Calu3 (cell line): ENCODE measurements at regions not wholly inside any gene's neighbourhood (a gene's known extent, or its start where the extent isn't known, plus 50 kb on each side); places are given as distances from the start of the nearest gene placed in this dataset.

ENCODE experiments used
- BruUV-seq: library from RNA; stranded (reverse); fragments of 400-500 nt; replicated peaks from 2 replicates; lab custom pipeline; 2021; lab: Mats Ljungman, UMichigan
- CTCF ChIA-PET: fragments of 300-600 bp; sonication (Branson Sonifier 250); formaldehyde crosslinking; loops from one replicate; lab custom pipeline; 2022; ENCODE audit warnings: antibody characterized with exemption; lab: Charles Lee
- DNase-seq: peaks from one replicate; pipeline ENCODE4 v3.0.0; 2022
- H3K27ac Mint-ChIP-seq: one replicate; pipeline ENCODE4 v1.8.0; 2022; ENCODE audit warnings: mixed read lengths; ENCODE audit not compliant: unreplicated experiment
- H3K27me3 Mint-ChIP-seq: one replicate; pipeline ENCODE4 v1.8.0; 2022; ENCODE audit warnings: mixed read lengths; ENCODE audit not compliant: unreplicated experiment
- H3K36me3 Mint-ChIP-seq: one replicate; pipeline ENCODE4 v1.8.0; 2022; ENCODE audit warnings: mild to moderate bottlenecking, moderate library complexity, mixed read lengths; ENCODE audit not compliant: insufficient read depth, unreplicated experiment
- H3K4me1 Mint-ChIP-seq: one replicate; pipeline ENCODE4 v1.8.0; 2022; ENCODE audit warnings: mild to moderate bottlenecking, low read depth, mixed read lengths; ENCODE audit not compliant: unreplicated experiment
- H3K4me3 Mint-ChIP-seq: one replicate; pipeline ENCODE4 v1.8.0; 2022; ENCODE audit warnings: mild to moderate bottlenecking, low read depth, moderate library complexity, mixed read lengths; ENCODE audit not compliant: unreplicated experiment
- H3K9me3 Mint-ChIP-seq: one replicate; pipeline ENCODE4 v1.8.0; 2022; ENCODE audit warnings: low read depth, mixed read lengths; ENCODE audit not compliant: unreplicated experiment
- CTCF ChIP-seq: fragments of 200-600 bp; IDR thresholded peaks from one replicate; pipeline ENCODE4 v1.8.0; 2022; ENCODE audit warnings: antibody characterized with exemption; ENCODE audit not compliant: unreplicated experiment
- intact Hi-C: fragments of 100-400 bp; cut with micrococcal nuclease; formaldehyde crosslinking; loops from one replicate; pipeline ENCODE4 v1.10.0; 2022; ENCODE audit not compliant: unreplicated experiment

DNA sequence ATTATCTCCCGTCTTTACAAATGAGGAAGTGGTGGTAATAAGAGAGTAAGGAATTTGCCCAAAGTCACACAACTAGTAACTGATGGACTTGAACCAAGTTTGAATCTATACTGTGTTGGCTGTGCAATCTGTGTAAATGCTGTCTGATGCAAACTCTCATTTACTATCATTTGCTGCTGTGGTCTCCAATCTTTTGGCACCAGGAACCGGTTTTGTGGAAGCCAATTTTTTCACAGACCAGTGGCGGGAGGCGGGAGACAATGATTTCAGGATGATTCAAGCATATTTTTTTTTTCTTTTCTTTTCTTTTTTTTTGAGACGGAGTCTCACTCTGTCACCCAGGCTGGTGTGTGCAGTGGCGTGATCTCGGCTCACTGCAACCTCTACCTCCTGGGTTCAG lies 450.0 kb upstream of the FZD8 start:
- no peak for DNase-seq
- intact Hi-C loops: no loop called here
- no TSS peak for BruUV-seq
- Mint-ChIP-seq H3K4me3 (no peak overlapping the region), H3K27ac (no peak overlapping the region), H3K4me1 (no peaks in the 10 kb centered on the region), H3K27me3 (no peaks in the 10 kb centered on the region), H3K36me3 (no peaks in the 10 kb centered on the region), H3K9me3 (peaks cover 3% of the 10 kb centered on the region)
- TF ChIP-seq CTCF: no peak
- CTCF ChIA-PET: no interaction called here

- Mint-ChIP-seq H3K9me3 (peaks cover 3% of the 10 kb centered on the region), H3K36me3 (no peaks in the 10 kb centered on the region), H3K27me3 (no peaks in the 10 kb centered on the region), H3K4me3 (no peak overlapping the region), H3K27ac (no peak overlapping the region), H3K4me1 (no peaks in the 10 kb centered on the region)
- TF ChIP-seq CTCF: no peak
- DNase-seq: no peak
- no TSS peak for BruUV-seq
- CTCF ChIA-PET: no interaction called here
- intact Hi-C loops: no loop called here
Observed at GRCh38 chr10:36091007-36091406, 448.9 kb upstream of the FZD8 start.

GRCh38 chr10:36089790-36090440 lies 447.8 kb upstream of the FZD8 start:
- no peak for TF ChIP-seq CTCF
- no peaks in the 10 kb centered on the region for H3K36me3 Mint-ChIP-seq
- peaks cover 7% of the 10 kb centered on the region for H3K9me3 Mint-ChIP-seq
- H3K27ac Mint-ChIP-seq: no peak overlapping the region
- no peak for DNase-seq
- no peaks in the 10 kb centered on the region for H3K27me3 Mint-ChIP-seq
- CTCF ChIA-PET: no interaction called here
- intact Hi-C loops: no loop called here
- no peak overlapping the region for H3K4me3 Mint-ChIP-seq
- no TSS peak for BruUV-seq
- no peaks in the 10 kb centered on the region for H3K4me1 Mint-ChIP-seq

DNA sequence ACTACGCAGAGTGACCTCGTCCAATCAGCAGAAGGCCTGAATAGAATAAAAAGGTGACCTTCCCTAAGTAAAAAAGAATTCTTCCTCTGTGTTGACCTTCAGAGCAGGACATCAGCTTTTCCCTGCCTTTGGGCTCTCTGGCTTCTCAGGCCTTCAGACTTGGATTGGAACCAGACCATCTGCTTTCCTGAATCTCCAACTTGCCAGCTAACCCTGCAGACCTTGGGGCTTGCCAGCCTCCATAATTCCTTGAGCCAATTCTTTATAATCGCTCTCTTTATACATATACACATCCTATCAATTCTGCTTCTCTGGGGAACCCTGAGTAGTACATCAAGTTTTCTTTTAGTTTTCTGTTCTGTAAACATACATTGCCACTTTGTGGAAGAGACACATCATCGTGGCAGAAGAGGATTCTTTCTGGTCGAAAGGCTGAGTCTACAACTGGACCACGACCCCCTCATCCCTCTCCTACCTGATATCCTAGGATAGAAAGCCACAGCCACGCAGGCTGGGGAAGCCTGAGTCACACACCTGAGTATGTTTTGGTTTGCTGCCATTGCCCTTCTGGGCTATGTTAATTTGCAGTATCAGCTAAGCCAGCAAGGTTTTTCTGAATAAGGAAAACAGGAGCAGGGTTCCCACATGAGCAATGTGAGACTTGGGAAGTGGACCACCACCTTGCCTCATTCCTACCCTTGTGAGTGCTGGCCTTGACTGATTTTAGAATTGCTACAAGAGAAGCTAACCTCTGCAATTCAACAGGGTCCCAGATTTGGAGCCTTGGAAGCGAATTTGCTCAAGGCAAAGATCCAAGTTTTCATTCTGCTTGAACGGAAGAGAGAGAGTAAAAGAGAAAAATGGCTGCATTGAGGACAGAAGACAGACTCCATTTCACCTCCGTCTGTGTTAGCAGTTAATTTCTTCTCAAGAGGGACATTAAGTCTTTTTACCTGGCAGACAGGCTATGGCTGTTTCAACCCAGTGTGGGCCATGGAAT lies 445.2 kb upstream of the FZD8 start:
- no peaks in the 10 kb centered on the region for H3K36me3 Mint-ChIP-seq
- no peak overlapping the region for H3K4me3 Mint-ChIP-seq
- no TSS peak for BruUV-seq
- peaks cover 9% of the 10 kb centered on the region for H3K9me3 Mint-ChIP-seq
- CTCF ChIA-PET: no interaction called here
- H3K27ac Mint-ChIP-seq: no peak overlapping the region
- intact Hi-C loops: no loop called here
- DNase-seq: no peak
- TF ChIP-seq CTCF: no peak
- no peaks in the 10 kb centered on the region for H3K27me3 Mint-ChIP-seq
- H3K4me1 Mint-ChIP-seq: no peaks in the 10 kb centered on the region
